K562 (cell line): ENCODE measurements at regions not wholly inside any gene's neighbourhood (a gene's known extent, or its start where the extent isn't known, plus 50 kb on each side); places are given as distances from the start of the nearest gene placed in this dataset.

Experiments used
- ATAC-seq: fragments of 200-7000 bp; cut with Tn5 transposase; 3 replicates; pipeline ENCODE4 v1.9.1; 2020; ENCODE audit warnings: moderate library complexity
- BruUV-seq: library from RNA; stranded (reverse); fragments of 400-500 nt; replicated peaks from 2 replicates; lab custom pipeline; 2021; lab: Mats Ljungman, UMichigan
- CTCF ChIA-PET: fragments of 300-600 bp; formaldehyde crosslinking; extraction: SDS; loops from one replicate; lab custom pipeline; 2021; ENCODE audit warnings: low intra/inter-chr PET ratio; lab: Yijun Ruan, JAX
- POLR2A ChIA-PET: fragments of 300-600, 350-650 bp; sonication (Branson Sonifier 250); formaldehyde crosslinking; extraction: SDS; loops from one replicate; lab custom pipeline; 2021; ENCODE audit warnings: antibody characterized with exemption, inconsistent platforms; lab: Yijun Ruan, JAX
- DNase-seq, 4 experiments: peaks; one replicate each; pipeline versions ENCODE4 v3.0.0 to v3.0.0-alpha.2; 2011 to 2018; ENCODE audit warnings: low spot score in 3 of 4, mixed read lengths in 3 of 4; ENCODE audit errors: extremely low read depth in 1 of 4
- FAIRE-seq: peaks from 2 replicates; lab custom pipeline; 2011; peaks lifted over from hg19 to GRCh38; lab: Jason Lieb, UNC
- H2AFZ ChIP-seq: 2 replicates; pipeline ENCODE4 v1.6.0; 2011; ENCODE audit warnings: low read depth, low read length, control low read depth, inconsistent platforms
- H3K27ac ChIP-seq: fragments of 200-600 bp; 3 replicates; pipeline ENCODE4 v1.8.0; 2011; ENCODE audit warnings: low read depth, mild to moderate bottlenecking, control low read depth, inconsistent platforms, low read length, moderate library complexity, mixed read lengths; ENCODE audit errors: extremely low read depth
- H3K27me3 ChIP-seq, 2 experiments: fragments of 300-600 bp in 1 of 2; 2 replicates in 1 of 2; 3 replicates in 1 of 2; pipeline versions ENCODE4 v1.6.0 to v1.8.0; 2011; ENCODE audit warnings: inconsistent platforms in 2 of 2, low read length in 2 of 2, mild to moderate bottlenecking in 1 of 2, mixed read lengths in 1 of 2, moderate library complexity in 1 of 2; ENCODE audit not compliant: control insufficient read depth in 2 of 2, insufficient read depth in 2 of 2
- H3K36me3 ChIP-seq: fragments of 300-600 bp; 3 replicates; pipeline ENCODE4 v1.8.0; 2011; ENCODE audit warnings: mild to moderate bottlenecking, low read length, inconsistent platforms; ENCODE audit not compliant: control insufficient read depth, insufficient read depth
- H3K4me1 ChIP-seq, 2 experiments: fragments of 200-600 bp in 1 of 2; replicated peaks in 1 of 2; 2 replicates in 1 of 2; 3 replicates in 1 of 2; pipeline versions ENCODE4 v1.5.1 to v1.8.0; 2011; ENCODE audit warnings: inconsistent platforms in 2 of 2, low read length in 2 of 2, mild to moderate bottlenecking in 1 of 2, mixed read lengths in 1 of 2, moderate library complexity in 1 of 2; ENCODE audit not compliant: control insufficient read depth in 2 of 2, insufficient read depth in 2 of 2
- H3K4me2 ChIP-seq: 2 replicates; pipeline ENCODE4 v1.6.1; 2011; ENCODE audit warnings: low read length, control low read depth, inconsistent platforms, mixed read lengths; ENCODE audit not compliant: insufficient read depth
- H3K4me3 ChIP-seq: fragments of 200-600 bp; sonication (generic), shearing (Covaris generic); 2 replicates; pipeline ENCODE4 v1.5.1; 2016; ENCODE audit warnings: control low read depth, inconsistent platforms
- H3K79me2 ChIP-seq: fragments of 200-600 bp; 3 replicates; pipeline ENCODE4 v1.8.0; 2011; ENCODE audit warnings: low read length, inconsistent platforms; ENCODE audit not compliant: control insufficient read depth, insufficient read depth
- H3K9ac ChIP-seq, 2 experiments: 2 replicates each; pipeline versions ENCODE4 v1.6.0 to v1.6.1; 2011; ENCODE audit warnings: low read depth in 2 of 2, low read length in 2 of 2, control low read depth in 1 of 2, inconsistent platforms in 1 of 2, mild to moderate bottlenecking in 1 of 2, mixed read lengths in 1 of 2; ENCODE audit not compliant: insufficient read depth in 1 of 2
- H3K9me1 ChIP-seq: one replicate; pipeline ENCODE4 v1.6.0; 2011; ENCODE audit warnings: inconsistent platforms, mild to moderate bottlenecking, low read length, moderate library complexity; ENCODE audit not compliant: control insufficient read depth, insufficient read depth
- H3K9me3 ChIP-seq: replicated peaks from 2 replicates; pipeline ENCODE4 v1.5.1; 2011; ENCODE audit warnings: low read depth, low read length, inconsistent platforms; ENCODE audit not compliant: control insufficient read depth, insufficient read depth
- H4K20me1 ChIP-seq: replicated peaks from 2 replicates; pipeline ENCODE4 v1.6.1; 2011; ENCODE audit warnings: low read length, inconsistent platforms, mixed read lengths; ENCODE audit not compliant: control insufficient read depth, insufficient read depth
- CBFA2T2 ChIP-seq: fragments of 450-650 bp; conservative IDR thresholded peaks from 2 replicates; pipeline ENCODE4 v1.6.1; 2017; ENCODE audit warnings: mild to moderate bottlenecking
- CEBPB ChIP-seq: fragments of 450-650 bp; IDR thresholded peaks from 2 replicates; pipeline ENCODE4 v1.6.1; 2016; ENCODE audit warnings: missing genetic modification characterization, missing compliant biosample characterization
- CEBPG ChIP-seq, 3 experiments: fragments of 200-800 bp in 1 of 3; sonication (Bioruptor generic) in 1 of 3; sonication (generic) in 1 of 3; formaldehyde crosslinking in 1 of 3; IDR thresholded peaks in 2 of 3; conservative IDR thresholded peaks in 1 of 3; 2 replicates each; pipeline versions ENCODE4 v1.6.1 to v1.8.0; 2016 to 2022; ENCODE audit warnings: missing compliant biosample characterization in 2 of 3, missing genetic modification characterization in 2 of 3, mild to moderate bottlenecking in 1 of 3, missing genetic modification reagents in 1 of 3
- EWSR1 ChIP-seq: fragments of 450-650 bp; IDR thresholded peaks from 2 replicates; pipeline ENCODE4 v1.6.1; 2018; ENCODE audit warnings: borderline replicate concordance, mild to moderate bottlenecking, low read depth, moderate library complexity; ENCODE audit not compliant: partially characterized antibody
- HIVEP1 ChIP-seq: fragments of 250-450 bp; sonication (Bioruptor Pico); IDR thresholded peaks from 2 replicates; pipeline ENCODE4 v1.4.0; 2020; ENCODE audit warnings: mild to moderate bottlenecking
- HMGN3 ChIP-seq: IDR thresholded peaks from 2 replicates; pipeline ENCODE4 v1.6.1; 2011; ENCODE audit warnings: borderline replicate concordance, low read depth, mild to moderate bottlenecking, mixed read lengths, low read length; ENCODE audit not compliant: insufficient read length; ENCODE audit errors: extremely low read depth
- KLF1 ChIP-seq: fragments of 450-650 bp; IDR thresholded peaks from 2 replicates; pipeline ENCODE4 v1.6.1; 2016; ENCODE audit warnings: missing genetic modification characterization, missing compliant biosample characterization
- MNT ChIP-seq, 2 experiments: fragments of 450-650 bp; conservative IDR thresholded peaks; 2 replicates each; pipeline ENCODE4 v1.6.1; 2017; ENCODE audit warnings: mild to moderate bottlenecking in 2 of 2, moderate library complexity in 2 of 2
- TFAM ChIP-seq: fragments of 250-450 bp; sonication (Bioruptor Pico); conservative IDR thresholded peaks from 2 replicates; pipeline ENCODE4 v1.5.0; 2021; ENCODE audit warnings: mild to moderate bottlenecking, moderate library complexity
- ZFX ChIP-seq: sonication (generic); formaldehyde crosslinking; IDR thresholded peaks from 2 replicates; pipeline ENCODE4 v1.8.0; 2022; ENCODE audit warnings: mild to moderate bottlenecking, missing genetic modification reagents, moderate library complexity
- WGBS: fragments of 100-300 bp; shearing (Covaris generic); methylation state at CpG from one replicate; pipeline ENCODE4 v1.1.6; 2016; ENCODE audit warnings: low coverage, mixed read lengths; ENCODE audit not compliant: insufficient coverage; ENCODE audit errors: missing lambda C conversion rate; 5-methylcytosine and 5-hydroxymethylcytosine counted together
- in situ Hi-C: fragments of 300-500 bp; cut with MboI; formaldehyde crosslinking; loops from 4 replicates; pipeline ENCODE4 v1.15.0; 2018; ENCODE audit warnings: inconsistent platforms, mixed read lengths
- intact Hi-C: fragments of 100-400 bp; cut with micrococcal nuclease; formaldehyde crosslinking; loops from 2 replicates; pipeline ENCODE4 v1.14.2; 2022

GRCh38 chr18:34951625-34952379 lies 89.4 kb upstream of the MAPRE2 start:
- Histone ChIP-seq H3K4me2 (no peak overlapping the region), H3K9me3 (no peaks in the 10 kb centered on the region), H3K79me2 (no peaks in the 10 kb centered on the region), H3K27ac (no peak overlapping the region), H3K9me1 (no peaks in the 10 kb centered on the region), H4K20me1 (no peaks in the 10 kb centered on the region), H3K4me3 (no peak overlapping the region), H3K9ac (no peak overlapping the region), H2AFZ (no peak overlapping the region), H3K4me1 (0 out of 5 replicates have a peak, but pooled peaks cover 0 to 4% of the 10 kb centered on the region in 2 experiments), H3K36me3 (no peaks in the 10 kb centered on the region), H3K27me3 (no peaks in the 10 kb centered on the region)
- 5% methylated on average over 6 of the region's 6 CpGs for WGBS
- POLR2A ChIA-PET, result interaction anchor here (1.1 kb wide), 1 partner anchor 23 kb away, joined by 3 read pairs; no protein-coding TSS in a partner anchor
- no peak for TF ChIP-seq ZFX (CRISPR knock-in tag)
- TF ChIP-seq CEBPB (tag), result peak; percentile 88
- no peak for TF ChIP-seq EWSR1
- TF ChIP-seq HMGN3, result no peak
- no peak for TF ChIP-seq MNT (conservative IDR thresholded peaks at IDR 0.05)
- no peak for TF ChIP-seq CEBPG (CRISPR knock-in tag; IDR thresholded peaks at IDR 0.05)
- peak; percentile 27 to 87; a peak in 3 of 4 replicates for TF ChIP-seq CEBPG (tag; conservative IDR thresholded peaks at IDR 0.05 in 1 of 2, IDR thresholded peaks at IDR 0.05 in 1 of 2)
- no peak for TF ChIP-seq CBFA2T2
- no peak for TF ChIP-seq KLF1 (tag)
- no peak for TF ChIP-seq TFAM
- TF ChIP-seq HIVEP1, result no peak
- no peak for ATAC-seq
- no peak for DNase-seq
- FAIRE-seq, result no peak
- BruUV-seq, result no TSS peak
- in situ Hi-C loops (no loop called here), intact Hi-C loops (no loop called here)
- CTCF ChIA-PET, result no interaction called here
